ENCODE measurements at regions not wholly inside any gene's neighbourhood (a gene's known extent, or its start where the extent isn't known, plus 50 kb on each side); places are given as distances from the start of the nearest gene placed in this dataset.

GRCh38 chr5:93048858-93049257, 532.2 kb downstream of the NR2F1-AS1 start:
- no peak for DNase-seq

GRCh38 chr5:93044859-93045666, 536.0 kb downstream of the NR2F1-AS1 start:
- DNase-seq: peak; percentile 86

GRCh38 chr5:93039888-93040287, 541.1 kb downstream of the NR2F1-AS1 start:
- DNase-seq: no peak

- DNase-seq: no peak
These were observed 546.1 kb downstream of the NR2F1-AS1 start for GRCh38 chr5:93034621-93035590.

- peak; percentile 9 for DNase-seq
These were observed 558.1 kb downstream of the NR2F1-AS1 start for GRCh38 chr5:93022796-93023447.

- DNase-seq: peak; percentile 32
These were observed 558.8 kb downstream of the NR2F1-AS1 start for GRCh38 chr5:93022211-93022610.

- peak; percentile 95 for DNase-seq
These were observed 561.1 kb downstream of the NR2F1-AS1 start for GRCh38 chr5:93019896-93020295.

- no peak for DNase-seq
These were observed 562.6 kb downstream of the NR2F1-AS1 start for GRCh38 chr5:93018461-93018860.

- no peak for DNase-seq
These were observed 563.2 kb downstream of the NR2F1-AS1 start for GRCh38 chr5:93017849-93018248.

- no peak for DNase-seq
These were observed 563.6 kb downstream of the NR2F1-AS1 start for GRCh38 chr5:93017376-93017775.

GRCh38 chr5:93010616-93011015, 570.4 kb downstream of the NR2F1-AS1 start:
- DNase-seq: peak; percentile 2

- no peak for DNase-seq
These were observed 571.0 kb downstream of the NR2F1-AS1 start for GRCh38 chr5:93010037-93010436.

GRCh38 chr5:93008502-93009207, 572.4 kb downstream of the NR2F1-AS1 start:
- DNase-seq: no peak

GRCh38 chr5:93006915-93007314, 574.1 kb downstream of the NR2F1-AS1 start:
- DNase-seq: no peak

- DNase-seq: no peak
These were observed 582.6 kb downstream of the NR2F1-AS1 start for GRCh38 chr5:92998456-92998855.

GRCh38 chr5:92994392-92994791, 586.6 kb downstream of the NR2F1-AS1 start:
- DNase-seq: no peak

- DNase-seq: no peak
These were observed 588.9 kb downstream of the NR2F1-AS1 start for GRCh38 chr5:92992073-92992472.

GRCh38 chr5:92991581-92992067, 589.4 kb downstream of the NR2F1-AS1 start:
- DNase-seq: peak; percentile 16

- DNase-seq: no peak
These were observed 590.2 kb downstream of the NR2F1-AS1 start for GRCh38 chr5:92990771-92991170.

- DNase-seq: no peak
These were observed 600.0 kb downstream of the NR2F1-AS1 start for GRCh38 chr5:92981001-92981400.

GRCh38 chr5:92980491-92980890, 600.5 kb downstream of the NR2F1-AS1 start:
- no peak for DNase-seq

GRCh38 chr5:92979716-92980115, 601.3 kb downstream of the NR2F1-AS1 start:
- no peak for DNase-seq

Data from NCI-H82 (cell line).